ENCODE measurements at regions not wholly inside any gene's neighbourhood (a gene's known extent, or its start where the extent isn't known, plus 50 kb on each side); places are given as distances from the start of the nearest gene placed in this dataset.

DNA sequence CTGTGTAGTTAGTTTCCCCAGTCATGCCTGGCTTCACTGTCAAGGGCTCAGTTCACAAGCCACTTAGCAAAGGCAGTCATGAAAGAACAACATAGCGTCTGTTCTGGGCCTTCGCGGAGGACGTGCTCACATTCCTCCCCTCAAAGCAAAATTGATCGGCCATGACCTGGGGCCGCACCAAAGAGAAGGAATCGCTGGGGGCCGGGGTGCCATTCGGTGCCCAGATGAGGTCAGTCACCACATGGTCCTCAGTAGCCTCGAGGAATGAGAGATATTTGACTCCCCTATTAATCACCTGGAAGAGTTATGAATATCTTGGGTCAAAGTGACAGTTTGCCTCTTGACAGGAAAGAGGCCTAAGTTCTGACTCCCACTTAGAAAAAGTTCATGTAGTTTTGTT lies 251.1 kb upstream of the JUN start:
- H3K9me3 ChIP-seq (replicated peaks; ENCODE audit: control insufficient read depth, insufficient read depth, low read depth, low read length) = no peaks in the 10 kb centered on the region
- ATAC-seq (no peak), DNase-seq (ENCODE audit: extremely low read depth in 1 of 4, low spot score in 3 of 4) (no peak), FAIRE-seq (no peak)
- TF ChIP-seq C11orf30 (IDR thresholded peaks at IDR 0.05; ENCODE audit: low read depth) (no peak), SRSF3 (IDR thresholded peaks at IDR 0.05; ENCODE audit: insufficient read depth, low read length) (no peak), SUPT5H (IDR thresholded peaks at IDR 0.05) (no peak), ARHGAP35 (IDR thresholded peaks at IDR 0.05; ENCODE audit: partially characterized antibody) (no peak), ZNF354B (CRISPR knock-in tag; IDR thresholded peaks at IDR 0.05) (no peak), FOS (IDR thresholded peaks at IDR 0.05; ENCODE audit: extremely low read depth, insufficient read length) (no peak)
- TF ChIP-seq, protein P1, sequence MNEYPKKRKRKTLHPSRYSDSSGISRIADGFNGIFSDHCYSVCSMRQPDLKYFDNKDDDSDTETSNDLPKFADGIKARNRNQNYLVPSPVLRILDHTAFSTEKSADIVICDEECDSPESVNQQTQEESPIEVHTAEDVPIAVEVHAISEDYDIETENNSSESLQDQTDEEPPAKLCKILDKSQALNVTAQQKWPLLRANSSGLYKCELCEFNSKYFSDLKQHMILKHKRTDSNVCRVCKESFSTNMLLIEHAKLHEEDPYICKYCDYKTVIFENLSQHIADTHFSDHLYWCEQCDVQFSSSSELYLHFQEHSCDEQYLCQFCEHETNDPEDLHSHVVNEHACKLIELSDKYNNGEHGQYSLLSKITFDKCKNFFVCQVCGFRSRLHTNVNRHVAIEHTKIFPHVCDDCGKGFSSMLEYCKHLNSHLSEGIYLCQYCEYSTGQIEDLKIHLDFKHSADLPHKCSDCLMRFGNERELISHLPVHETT (CRISPR knock-in tag; conservative IDR thresholded peaks at IDR 0.05 in 1 of 2, IDR thresholded peaks at IDR 0.05 in 1 of 2) = no peak
- TF ChIP-seq, protein P2, sequence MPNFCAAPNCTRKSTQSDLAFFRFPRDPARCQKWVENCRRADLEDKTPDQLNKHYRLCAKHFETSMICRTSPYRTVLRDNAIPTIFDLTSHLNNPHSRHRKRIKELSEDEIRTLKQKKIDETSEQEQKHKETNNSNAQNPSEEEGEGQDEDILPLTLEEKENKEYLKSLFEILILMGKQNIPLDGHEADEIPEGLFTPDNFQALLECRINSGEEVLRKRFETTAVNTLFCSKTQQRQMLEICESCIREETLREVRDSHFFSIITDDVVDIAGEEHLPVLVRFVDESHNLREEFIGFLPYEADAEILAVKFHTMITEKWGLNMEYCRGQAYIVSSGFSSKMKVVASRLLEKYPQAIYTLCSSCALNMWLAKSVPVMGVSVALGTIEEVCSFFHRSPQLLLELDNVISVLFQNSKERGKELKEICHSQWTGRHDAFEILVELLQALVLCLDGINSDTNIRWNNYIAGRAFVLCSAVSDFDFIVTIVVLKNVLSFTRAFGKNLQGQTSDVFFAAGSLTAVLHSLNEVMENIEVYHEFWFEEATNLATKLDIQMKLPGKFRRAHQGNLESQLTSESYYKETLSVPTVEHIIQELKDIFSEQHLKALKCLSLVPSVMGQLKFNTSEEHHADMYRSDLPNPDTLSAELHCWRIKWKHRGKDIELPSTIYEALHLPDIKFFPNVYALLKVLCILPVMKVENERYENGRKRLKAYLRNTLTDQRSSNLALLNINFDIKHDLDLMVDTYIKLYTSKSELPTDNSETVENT (CRISPR knock-in tag; IDR thresholded peaks at IDR 0.05) = no peak
- TF ChIP-seq, protein P3, sequence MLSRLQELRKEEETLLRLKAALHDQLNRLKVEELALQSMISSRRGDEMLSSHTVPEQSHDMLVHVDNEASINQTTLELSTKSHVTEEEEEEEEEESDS (CRISPR knock-in tag; IDR thresholded peaks at IDR 0.05) = no peak
- TF ChIP-seq, protein P4, sequence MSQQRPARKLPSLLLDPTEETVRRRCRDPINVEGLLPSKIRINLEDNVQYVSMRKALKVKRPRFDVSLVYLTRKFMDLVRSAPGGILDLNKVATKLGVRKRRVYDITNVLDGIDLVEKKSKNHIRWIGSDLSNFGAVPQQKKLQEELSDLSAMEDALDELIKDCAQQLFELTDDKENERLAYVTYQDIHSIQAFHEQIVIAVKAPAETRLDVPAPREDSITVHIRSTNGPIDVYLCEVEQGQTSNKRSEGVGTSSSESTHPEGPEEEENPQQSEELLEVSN (IDR thresholded peaks at IDR 0.05; ENCODE audit: borderline replicate concordance in 1 of 2, extremely low read depth in 1 of 2, insufficient read depth in 1 of 2, insufficient read length in 1 of 2, low read depth in 1 of 2, low read length in 1 of 2, poor library complexity in 1 of 2, severe bottlenecking in 1 of 2) = no peak
- no peaks in the 10 kb centered on the region for H3K79me2 ChIP-seq (ENCODE audit: control insufficient read depth, insufficient read depth, low read length)
- no peak overlapping the region for H3K9ac ChIP-seq (ENCODE audit: insufficient read depth in 1 of 2, low read depth in 2 of 2, low read length in 2 of 2)
- H3K9me1 ChIP-seq (ENCODE audit: control insufficient read depth, insufficient read depth, low read length) = no peaks in the 10 kb centered on the region
- H3K4me3 ChIP-seq = no peak overlapping the region
- no peak overlapping the region for H3K4me2 ChIP-seq (ENCODE audit: insufficient read depth, low read length)
- ChIA-PET POLR2A (interaction anchor here (0.6 kb wide), 1 partner anchor 20 kb away, joined by 3 read pairs; no protein-coding TSS in a partner anchor), CTCF (ENCODE audit: low intra/inter-chr PET ratio) (no interaction called here)
- no peak overlapping the region for H3K27ac ChIP-seq (ENCODE audit: extremely low read depth, low read depth, low read length)
- no peaks in the 10 kb centered on the region for H4K20me1 ChIP-seq (replicated peaks; ENCODE audit: control insufficient read depth, insufficient read depth, low read length)
- no peak overlapping the region for H2AFZ ChIP-seq (ENCODE audit: low read depth, low read length)
- peaks cover 0 to 28% of the 10 kb centered on the region in 2 experiments; a peak in 3 of 5 replicates for H3K27me3 ChIP-seq (ENCODE audit: control insufficient read depth in 2 of 2, insufficient read depth in 2 of 2, low read length in 2 of 2)
- in situ Hi-C loops (cut with MboI) (no loop called here), intact Hi-C loops (cut with micrococcal nuclease) (no loop called here)
- BruUV-seq (replicated peaks) = no TSS peak
- no peaks in the 10 kb centered on the region for H3K4me1 ChIP-seq (replicated peaks in 1 of 2; ENCODE audit: control insufficient read depth in 2 of 2, insufficient read depth in 2 of 2, low read length in 2 of 2)
- WGBS (ENCODE audit: insufficient coverage, low coverage, missing lambda C conversion rate) = 39% methylated on average over 8 of the region's 10 CpGs
- no peaks in the 10 kb centered on the region for H3K36me3 ChIP-seq (ENCODE audit: control insufficient read depth, insufficient read depth, low read length)
